HG03066 (cell line): ENCODE measurements at regions not wholly inside any gene's neighbourhood (a gene's known extent, or its start where the extent isn't known, plus 50 kb on each side); places are given as distances from the start of the nearest gene placed in this dataset.

Source experiments
- ATAC-seq: cut with Tn5 transposase; IDR thresholded peaks from one replicate; pipeline ENCODE4 v1.9.1; 2021; ENCODE audit warnings: low read depth; ENCODE audit not compliant: unreplicated experiment

GRCh38 chr15:70261083-70261482, 163.4 kb upstream of the TLE3 start:
- no peak for ATAC-seq

- ATAC-seq, result no peak
Measured at GRCh38 chr15:70260580-70260979, 162.9 kb upstream of the TLE3 start.

DNA sequence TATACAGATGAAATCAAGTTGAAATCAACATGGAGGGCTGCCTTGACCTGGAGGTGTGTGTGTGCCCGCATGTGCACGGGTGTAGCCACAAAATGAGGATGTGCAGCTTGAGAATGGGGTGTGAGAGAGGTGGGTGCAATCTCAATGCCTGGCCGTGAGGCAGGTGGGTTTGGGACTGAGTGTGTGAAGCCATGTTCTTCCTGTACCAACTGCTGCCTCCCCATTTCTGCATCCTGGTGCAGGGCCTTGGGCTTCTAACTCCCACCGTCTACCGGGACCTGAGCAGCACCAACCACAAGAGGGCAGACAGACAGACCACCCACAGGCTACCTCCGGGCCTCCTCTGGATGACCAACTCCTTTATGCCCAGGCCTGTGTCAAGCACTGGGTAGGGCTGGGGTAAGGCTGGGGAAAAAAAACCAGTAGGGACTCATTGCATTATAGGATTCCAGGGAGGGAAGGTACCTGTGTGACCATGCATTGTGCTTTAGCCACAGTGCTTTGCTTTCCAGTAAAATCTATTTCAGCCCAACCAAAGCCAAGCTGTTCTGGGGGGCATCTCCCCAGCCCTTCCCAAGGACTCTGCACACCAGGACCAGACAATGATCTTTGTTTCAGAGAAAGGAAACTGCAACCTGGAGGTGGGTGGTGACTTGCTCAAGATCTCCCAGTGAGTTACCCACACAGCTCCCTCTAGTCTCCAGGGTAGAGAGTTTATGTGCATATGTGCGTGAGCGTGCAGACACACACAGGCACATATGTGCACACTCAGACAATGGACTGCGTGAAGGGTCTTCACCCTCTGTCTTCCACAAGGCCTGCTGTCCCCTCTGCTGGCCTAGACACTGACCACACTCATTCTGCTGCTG, 162.2 kb upstream of the TLE3 start:
- no peak for ATAC-seq

- no peak for ATAC-seq
Measured at GRCh38 chr15:70259028-70259424, 161.3 kb upstream of the TLE3 start.

- ATAC-seq, result no peak
Measured at GRCh38 chr15:70258369-70259027, 160.8 kb upstream of the TLE3 start.

DNA sequence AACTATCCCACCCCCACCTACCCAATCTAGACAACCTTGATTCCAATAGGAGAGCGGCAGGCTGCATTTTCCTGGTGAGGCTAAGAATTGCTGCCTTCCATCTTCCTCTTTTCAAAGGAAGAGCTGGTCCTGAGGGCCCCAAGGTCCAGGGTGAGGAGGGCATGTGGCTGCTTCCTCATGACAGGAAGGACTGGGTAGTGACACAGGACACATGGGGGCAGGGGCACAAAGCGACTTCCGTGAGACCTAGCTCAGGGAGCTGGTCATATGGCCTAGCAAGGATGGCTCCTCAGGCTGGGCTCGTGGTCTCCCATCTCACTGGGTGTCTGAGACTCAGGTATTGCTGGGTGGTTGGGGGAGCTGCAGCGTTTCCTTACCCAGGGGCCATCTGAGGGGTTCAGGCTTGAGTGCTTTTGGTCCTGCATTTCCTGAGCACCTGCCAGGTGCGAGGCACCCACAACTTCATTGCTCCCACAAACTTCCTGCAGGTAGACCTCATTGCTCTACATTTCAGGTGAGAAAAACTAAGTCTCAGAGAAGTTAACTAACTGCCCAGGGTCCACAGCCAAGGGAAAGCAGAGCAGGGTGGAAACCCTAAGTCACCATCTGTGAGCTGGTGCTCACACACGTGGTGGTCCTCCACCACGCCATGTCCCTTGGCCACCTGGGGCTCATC, 160.0 kb upstream of the TLE3 start:
- ATAC-seq, result no peak

- no peak for ATAC-seq
Measured at GRCh38 chr15:70257047-70257446, 159.3 kb upstream of the TLE3 start.

DNA sequence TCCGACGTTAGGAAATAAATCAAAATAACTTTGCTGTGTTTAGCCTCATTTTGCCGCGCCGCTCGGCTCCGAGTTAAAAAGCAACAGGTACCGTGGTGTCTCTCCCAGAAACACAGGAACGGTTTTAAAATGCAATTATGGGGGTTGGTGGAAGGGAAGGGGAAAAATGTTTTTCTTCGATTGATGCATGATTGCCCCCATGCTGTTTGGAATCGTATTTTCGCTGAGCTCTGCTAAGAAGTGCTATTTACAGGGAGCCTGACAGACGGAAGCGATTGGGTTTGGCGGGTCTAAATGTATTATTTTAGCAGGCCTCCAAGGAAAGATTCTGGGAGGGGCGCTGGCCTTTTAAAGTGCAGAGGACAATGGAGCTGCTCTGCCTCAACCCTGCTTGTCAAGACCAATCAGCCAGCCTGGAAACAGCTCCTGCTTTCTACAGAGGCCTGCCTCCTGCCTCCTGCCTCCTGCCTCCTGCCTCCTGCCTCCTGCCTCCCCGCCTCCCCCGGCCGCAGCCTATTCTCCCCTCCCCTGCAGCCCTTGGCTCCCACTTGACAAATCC, 156.7 kb upstream of the TLE3 start:
- ATAC-seq, result no peak

- no peak for ATAC-seq
Measured at GRCh38 chr15:70253461-70254156, 155.9 kb upstream of the TLE3 start.

DNA sequence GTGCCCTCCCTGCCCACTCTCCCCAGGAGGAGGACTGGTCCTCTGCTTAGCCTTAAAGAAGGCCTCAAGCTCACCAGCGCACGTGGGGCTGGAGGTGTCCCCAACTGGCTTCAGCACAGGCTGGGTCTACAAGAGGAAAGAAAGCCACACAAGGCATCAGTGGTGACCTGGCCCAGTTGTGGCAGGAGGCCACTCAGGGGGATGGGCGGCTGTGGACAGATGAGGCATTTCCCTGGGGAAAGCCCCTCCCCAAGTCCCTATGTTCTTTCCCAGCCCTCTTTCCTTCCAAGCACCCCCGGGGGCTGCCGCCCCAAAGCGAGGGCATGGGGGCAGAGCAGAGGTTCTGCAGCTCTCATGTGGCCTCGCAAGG, 155.2 kb upstream of the TLE3 start:
- no peak for ATAC-seq

GRCh38 chr15:70252056-70252950, 154.6 kb upstream of the TLE3 start:
- ATAC-seq, result no peak

DNA sequence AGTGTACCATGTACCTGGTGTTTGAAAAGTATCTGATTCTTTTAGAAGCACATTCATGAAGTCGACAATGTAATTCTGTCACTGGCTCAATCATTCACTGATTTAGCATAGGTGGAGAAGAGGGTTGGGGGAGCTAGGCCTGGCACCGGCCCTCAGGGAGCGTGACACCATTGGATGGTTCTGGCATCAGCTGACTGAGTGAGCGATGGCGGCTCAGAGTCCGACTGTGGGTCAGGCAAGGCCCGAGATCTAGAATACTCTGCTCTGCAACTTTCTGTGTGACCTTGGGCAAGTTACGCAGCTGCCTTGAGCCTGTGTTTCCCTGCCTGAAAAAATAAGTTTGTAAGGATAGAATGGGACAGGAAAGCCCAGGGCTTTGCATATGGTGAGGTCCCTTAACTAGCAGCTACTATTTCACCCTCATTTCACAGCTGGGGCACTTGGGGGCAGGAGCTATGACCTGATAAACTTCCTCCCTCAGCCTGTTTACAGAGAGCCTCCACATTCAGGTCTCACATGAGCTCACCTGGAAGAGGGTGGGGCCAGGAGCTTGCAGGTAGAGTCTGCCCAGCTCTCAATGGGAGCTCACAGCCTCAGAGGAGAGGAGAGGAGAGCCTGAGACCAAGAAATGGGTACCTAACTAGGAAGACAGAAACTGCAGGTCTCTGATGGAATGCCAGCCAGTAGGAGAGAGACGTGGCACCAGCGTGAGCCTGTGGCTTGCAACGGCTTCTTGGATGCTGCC, 153.7 kb upstream of the TLE3 start:
- ATAC-seq, result no peak

- no peak for ATAC-seq
Measured at GRCh38 chr15:70250208-70251201, 152.8 kb upstream of the TLE3 start.

GRCh38 chr15:70249616-70250015, 151.9 kb upstream of the TLE3 start:
- ATAC-seq, result no peak

- no peak for ATAC-seq
Measured at GRCh38 chr15:70248116-70249025, 150.7 kb upstream of the TLE3 start.

DNA sequence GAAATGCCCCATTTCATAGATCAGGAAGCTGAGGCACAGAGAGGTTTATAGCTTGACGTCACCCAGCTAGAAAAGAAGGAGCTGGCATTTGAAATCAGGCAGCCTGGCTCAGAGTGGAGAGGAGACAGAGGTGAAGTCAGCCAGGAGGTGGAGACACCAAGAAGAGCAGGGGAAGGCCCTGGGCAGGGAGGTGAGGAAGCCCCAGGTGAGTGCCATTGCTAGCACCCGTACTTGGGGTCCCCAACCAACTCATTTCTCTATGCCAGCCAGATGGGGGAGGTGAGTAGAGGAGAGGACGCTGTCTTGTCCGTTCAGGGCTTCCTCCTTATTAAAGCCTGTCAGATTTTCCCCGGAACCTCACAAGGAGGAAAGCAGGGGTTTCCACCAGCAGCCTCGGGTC, 149.6 kb upstream of the TLE3 start:
- ATAC-seq, result no peak
